SK-MEL-5 (cell line): ENCODE measurements at regions not wholly inside any gene's neighbourhood (a gene's known extent, or its start where the extent isn't known, plus 50 kb on each side); places are given as distances from the start of the nearest gene placed in this dataset.
A peak's percentile ranks its signal among the peaks of the same experiment; 100 is the strongest.
"Not testable (repeated sequence)": the region's sequence is repeated elsewhere in the genome, so short reads cannot be mapped to it uniquely, and the experiment has no call there.

Source experiments
- DNase-seq: peaks from one replicate; pipeline ENCODE4 v3.0.0-alpha.2; 2016; ENCODE audit warnings: low read depth, low spot score
- in situ Hi-C: cut with HindIII; loops from 2 replicates; pipeline ENCODE4 v1.10.0; 2016; ENCODE audit warnings: low sequenced_read_pairs, high pct_unique_total_duplicates, low pct_unique_long_range_greater_than_20kb

DNA sequence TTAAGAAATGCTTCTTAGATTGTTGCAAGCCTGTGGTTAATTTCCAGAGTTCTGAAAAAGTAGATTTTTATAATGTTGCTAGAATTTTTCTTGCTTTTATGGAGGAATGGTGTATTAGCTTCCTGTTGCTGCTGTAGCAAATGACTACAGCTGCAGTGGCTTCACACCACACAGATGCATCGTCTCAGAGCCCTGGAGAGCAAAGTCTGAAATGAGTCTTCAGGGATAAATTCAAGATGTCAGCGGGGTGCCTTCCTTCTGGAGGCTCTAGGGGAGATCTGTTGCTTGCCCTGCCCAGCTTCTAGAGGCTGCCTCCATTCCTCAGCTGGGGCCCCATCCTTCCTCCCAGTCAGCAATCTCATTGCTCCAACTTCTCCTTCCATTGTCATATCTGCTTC lies 187.8 kb downstream of the ZNF516 start:
- in situ Hi-C loops: no loop called here
- no peak for DNase-seq

DNA sequence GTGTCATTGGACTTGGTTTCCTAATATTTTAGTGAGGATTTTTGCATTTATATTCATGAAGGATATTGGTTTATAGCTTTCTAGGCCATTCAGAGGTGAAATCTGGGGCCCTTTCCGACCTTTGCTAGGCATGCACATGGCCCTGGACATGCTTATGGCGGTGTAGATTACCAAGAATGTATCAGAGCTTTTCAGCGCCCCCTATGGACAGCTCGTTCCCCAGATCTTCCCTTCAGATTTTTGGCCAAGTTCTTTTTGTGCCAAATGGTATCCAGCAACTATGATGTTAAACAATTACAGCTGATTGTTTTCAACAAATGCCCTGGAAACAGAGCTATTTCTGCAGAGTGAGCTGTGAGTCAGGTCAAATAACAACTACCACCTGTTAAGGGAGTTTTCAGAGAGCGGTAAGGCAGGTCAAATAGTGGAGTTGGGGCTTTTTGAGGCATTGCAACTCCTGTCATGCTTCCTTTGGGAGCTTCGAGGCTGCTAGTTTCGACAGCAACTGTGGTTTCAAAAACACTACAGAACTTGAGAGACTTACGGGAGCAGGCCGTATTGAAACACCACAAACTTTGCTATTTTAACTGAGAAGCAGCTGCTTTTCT lies 188.3 kb downstream of the ZNF516 start:
- in situ Hi-C loops: no loop called here

DNA sequence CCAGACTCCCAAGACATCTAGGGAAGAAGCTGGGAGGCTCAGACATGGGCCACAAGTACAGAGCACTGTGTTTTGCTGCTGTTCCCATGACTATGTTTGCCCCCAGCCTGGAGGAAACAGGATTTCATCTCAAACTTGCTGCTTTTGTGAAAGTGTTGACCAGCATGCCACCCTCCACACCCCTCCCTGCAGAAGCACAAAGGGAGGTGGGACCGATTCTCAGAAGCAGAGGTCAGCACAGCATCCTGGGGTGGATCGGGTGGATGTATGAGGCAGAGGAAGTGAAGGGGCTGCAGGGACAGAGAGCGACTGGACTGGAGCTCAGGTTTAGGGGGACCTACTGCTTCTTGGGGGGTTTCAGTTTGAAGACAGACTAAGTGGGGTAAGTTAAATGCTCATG lies 209.2 kb downstream of the ZNF516 start:
- no peak for DNase-seq
- in situ Hi-C loops: no loop called here

More for the DNA sequence above, 188.3 kb downstream of the ZNF516 start:
- peak; percentile 45 for DNase-seq

DNA sequence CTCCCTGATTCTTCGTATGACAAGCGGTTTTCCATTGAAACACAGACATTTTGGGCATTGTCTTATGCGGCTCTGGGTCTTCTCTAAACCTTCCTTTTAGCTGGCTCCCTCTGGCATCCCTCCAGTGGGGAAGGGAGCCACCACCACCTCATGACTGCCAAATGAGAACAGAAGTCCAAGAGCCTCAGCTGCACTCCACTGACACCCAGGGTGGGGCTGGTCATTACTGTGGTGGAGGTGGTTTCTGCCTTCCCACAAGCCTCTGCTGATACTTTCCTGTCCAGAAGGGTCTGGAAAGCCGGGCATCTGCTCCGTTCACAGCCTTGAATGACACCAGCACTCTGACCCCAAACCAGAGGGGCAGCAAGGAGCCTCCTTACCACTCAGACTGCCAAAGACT lies 213.5 kb downstream of the ZNF516 start:
- DNase-seq: no peak
- in situ Hi-C loops: no loop called here

DNA sequence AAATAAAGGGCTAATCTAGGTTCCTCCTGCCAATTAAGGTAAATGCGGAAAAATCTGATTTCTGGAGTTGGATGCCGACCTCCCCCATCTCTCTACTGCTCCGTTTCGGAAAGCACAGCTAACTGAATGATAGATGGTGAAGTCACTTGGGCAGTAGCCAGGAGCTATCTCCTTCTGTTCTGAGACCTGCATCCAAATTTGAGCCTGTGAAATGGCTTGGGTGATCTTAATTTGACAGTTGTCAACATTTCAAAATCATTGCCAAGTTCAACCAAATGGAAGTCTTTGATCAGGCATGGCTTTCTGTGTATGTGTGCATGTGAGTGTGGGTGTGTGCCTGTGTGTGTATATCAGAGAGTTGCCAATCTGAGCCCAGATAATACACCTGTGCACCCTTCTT lies 217.2 kb downstream of the ZNF516 start:
- DNase-seq: no peak
- in situ Hi-C loops: no loop called here

DNA sequence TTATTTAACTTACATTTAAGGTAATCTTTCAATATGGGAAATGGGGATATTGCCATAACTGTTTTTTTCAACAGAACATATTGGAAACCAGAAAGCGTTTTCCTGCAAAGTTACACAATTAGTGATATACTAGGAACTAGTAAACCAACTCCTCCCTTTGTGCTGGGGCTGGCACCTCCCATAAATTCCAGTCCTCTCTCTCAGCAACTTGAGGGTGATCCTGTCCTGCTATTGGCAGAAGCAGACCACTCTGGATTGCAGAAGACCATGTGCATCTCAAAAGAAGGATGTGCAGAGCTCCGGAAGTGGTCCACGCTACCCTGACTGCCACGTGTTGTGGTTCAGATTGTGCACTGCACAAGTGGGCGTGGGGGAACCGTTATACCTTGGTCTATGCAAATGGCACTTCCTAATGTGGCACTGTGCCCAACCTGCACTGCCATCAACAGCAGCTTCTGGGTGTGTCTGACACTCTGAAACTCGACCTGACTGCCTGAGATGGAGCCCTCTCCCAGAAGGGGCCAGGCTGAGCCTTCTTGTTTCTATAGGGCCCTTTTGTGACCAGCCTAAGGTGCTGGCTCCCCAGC lies 219.2 kb downstream of the ZNF516 start:
- in situ Hi-C loops: no loop called here
- DNase-seq: no peak

DNA sequence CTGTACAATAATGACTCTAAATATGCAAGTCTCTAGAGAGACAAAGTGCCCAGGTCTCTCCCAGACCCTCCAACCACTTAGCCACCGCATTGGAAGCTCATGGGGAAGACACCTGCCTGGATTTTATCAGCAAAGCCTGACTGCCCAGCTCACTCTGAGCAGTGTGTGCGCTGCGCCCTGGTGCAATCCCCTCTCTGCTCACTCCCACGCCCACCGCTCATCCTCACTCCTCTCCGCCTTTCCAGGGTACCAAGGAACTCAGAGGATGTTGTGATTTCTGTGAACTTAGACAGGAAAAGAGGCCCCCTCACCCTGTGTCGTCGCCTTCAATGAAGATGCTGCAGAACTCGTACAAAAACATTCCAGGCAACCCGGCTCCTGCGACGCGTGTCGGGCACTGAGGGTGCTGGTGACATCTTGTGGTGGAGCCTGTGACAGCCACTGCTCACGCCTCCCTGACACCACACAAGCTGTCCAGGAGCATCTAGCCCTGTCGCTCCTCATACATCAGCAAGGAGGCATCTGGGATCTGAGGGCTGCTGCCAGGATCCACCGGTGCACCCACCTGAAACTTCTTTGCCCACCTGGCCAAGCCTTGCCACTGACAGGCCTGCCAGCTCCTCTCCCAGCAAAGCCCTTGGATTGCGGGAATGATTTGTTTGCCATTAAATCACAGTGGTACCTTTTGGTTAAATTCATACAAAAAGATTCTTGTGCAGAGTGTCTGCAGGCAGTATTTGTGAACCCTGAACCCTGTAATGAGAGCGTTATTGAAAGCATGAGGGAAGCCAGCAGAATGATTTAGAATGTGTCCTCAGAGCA lies 220.4 kb downstream of the ZNF516 start:
- no peak for DNase-seq
- in situ Hi-C loops: no loop called here

DNA sequence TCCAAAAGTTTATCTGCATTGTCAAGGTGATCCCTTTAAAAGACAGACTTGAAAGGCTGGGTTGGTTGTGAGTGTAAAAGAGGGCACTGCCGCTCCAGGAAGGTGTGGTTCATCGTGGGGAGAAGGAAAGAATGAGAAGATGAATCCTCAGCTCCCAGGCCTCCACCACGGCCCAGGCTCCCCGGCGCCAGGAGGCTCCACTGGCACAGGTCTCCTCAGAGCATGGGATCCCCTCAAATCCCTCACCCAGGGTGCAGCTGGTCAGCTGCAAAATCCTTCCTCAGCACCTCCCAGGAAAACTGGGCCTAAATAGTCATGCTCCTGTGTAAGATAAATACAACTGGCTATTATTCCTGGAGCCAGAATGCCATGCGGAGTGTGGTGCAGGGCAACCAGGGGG lies 221.1 kb downstream of the ZNF516 start:
- in situ Hi-C loops: no loop called here
- DNase-seq: no peak

DNA sequence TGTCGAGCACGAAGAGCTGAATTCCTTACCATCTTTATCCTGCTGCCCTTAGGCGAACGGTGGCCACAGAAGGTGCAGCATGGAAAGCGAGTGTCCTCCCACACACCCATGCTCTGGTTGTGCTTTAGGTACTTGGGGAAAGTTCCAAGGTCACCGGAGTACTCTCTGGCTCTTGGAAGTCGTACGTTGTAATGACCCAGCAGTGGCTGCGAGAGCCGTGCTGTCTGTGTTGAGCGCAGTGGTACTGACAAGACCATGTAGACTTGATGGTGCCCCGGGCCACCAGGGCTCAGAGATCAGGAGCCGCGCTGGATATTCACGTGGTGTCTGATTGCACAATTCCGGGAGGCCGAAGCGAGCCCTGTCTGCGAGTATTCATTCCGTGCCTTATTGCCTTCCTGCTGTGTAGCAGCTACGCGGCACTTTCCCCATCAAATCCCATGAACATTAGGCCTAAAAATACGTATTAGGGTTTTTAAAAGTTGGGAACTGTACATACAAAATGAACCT lies 222.0 kb downstream of the ZNF516 start:
- in situ Hi-C loops: no loop called here
- DNase-seq: no peak

DNA sequence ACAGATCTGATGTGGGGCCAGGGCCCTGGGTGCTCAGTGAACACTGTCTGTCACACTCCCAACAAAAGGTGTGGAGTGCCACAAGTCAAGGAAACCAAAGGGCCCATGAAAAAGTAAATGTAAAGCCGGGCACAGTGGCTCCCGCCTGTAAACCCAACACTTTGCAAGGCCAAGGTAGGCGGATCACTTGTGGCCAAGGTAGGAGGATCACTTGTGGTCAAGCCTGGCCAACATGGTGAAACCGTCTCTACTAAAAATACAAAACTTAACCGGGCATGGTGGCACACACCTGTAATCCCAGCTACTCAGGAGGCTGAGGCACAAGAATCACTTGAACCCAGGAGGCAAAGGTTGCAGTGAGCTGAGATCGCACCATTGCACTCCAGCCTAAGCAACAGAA lies 227.6 kb downstream of the ZNF516 start:
- DNase-seq, in situ Hi-C loops: not testable (repeated sequence)

DNA sequence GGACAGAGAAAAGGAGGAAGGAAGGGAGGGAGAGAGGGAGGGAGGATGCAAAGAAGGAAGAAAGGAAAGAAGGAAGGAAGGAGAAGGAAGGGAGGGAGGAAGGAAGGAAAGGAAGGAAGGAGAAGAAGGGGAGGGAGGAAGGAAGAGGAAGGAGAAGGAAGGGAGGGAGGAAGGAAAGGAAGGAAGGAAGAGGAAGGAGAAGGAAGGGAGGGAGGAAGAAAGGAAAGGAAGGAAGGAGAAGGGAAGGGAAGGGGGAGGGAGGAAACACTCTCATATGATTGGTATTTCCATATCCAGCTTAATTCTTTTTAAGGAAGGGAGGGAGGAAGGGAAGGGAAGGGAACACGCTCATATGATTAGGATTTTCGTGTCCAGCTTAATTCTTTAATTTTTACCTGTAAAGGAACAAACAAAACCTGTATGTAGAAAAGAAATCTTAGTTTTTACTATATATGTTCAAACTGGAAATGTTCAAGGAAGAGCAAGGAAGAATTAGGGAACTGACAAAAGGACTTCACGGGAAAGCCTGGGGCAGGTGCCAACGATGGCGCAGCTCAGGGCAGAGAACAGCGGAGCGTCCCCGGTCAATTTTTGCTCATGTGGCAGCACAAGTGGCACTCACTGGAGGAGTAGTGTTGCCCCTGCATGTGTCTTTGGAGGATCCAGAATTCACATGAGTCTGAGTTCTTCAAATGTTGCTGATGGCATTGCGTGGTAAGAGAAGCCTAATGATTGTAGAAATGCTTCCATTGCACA lies 228.6 kb downstream of the ZNF516 start:
- in situ Hi-C loops: no loop called here
- DNase-seq: no peak

DNA sequence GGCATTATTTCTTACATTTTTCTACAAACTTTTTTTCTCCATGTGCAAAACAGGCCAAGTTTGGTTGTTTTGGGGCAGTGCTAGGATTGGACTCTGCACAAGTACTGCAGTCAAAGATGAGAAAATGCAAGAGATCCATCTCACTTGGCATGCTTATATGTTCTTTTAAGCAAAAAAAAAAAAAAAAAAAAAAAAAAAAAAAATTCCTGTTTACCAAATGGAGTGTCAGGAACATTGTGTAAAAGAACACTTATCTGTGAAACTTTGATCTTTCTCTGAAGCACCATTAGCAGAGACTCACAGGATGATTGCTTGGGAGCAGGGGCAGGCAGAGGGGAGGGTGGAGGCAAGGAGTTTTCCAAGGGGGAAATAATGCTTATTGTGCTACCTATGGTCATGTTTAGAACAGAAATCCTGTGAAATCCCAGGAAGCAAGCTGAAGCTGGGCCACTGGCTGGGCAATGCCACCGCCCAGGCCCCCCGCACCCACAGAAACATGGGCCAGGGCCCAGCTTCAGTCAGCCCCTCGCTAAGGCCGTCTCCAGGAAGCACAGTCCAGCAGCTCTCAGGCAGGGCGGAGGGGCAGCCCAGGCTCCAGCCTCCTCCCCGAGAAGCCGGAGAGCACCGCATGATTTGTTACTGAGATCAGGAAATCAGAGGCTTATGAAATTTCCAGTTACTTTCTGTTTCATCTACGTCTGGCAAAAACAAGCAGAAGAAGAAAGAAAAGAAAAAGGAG lies 229.4 kb downstream of the ZNF516 start:
- no peak for DNase-seq

DNA sequence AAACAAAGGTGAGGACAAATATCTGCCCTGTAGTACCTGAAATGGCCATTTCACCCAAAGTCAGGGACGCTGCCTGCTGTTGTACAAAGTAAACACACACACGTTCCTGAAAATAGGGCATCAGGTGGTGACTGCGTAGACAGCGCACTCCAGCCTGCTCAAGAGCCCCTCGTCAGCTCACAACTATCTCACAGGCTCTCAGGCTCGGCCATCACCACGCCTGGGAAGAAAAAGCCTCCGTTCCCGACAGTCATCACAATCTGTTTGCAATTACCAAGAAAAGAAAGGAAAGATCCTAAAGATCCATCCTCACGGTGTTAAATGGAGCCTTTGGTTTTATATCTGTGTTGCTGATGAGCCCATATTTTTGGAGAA lies 230.2 kb downstream of the ZNF516 start:
- in situ Hi-C loops: no loop called here

More for the DNA sequence above, 229.4 kb downstream of the ZNF516 start:
- in situ Hi-C loops: no loop called here

DNA sequence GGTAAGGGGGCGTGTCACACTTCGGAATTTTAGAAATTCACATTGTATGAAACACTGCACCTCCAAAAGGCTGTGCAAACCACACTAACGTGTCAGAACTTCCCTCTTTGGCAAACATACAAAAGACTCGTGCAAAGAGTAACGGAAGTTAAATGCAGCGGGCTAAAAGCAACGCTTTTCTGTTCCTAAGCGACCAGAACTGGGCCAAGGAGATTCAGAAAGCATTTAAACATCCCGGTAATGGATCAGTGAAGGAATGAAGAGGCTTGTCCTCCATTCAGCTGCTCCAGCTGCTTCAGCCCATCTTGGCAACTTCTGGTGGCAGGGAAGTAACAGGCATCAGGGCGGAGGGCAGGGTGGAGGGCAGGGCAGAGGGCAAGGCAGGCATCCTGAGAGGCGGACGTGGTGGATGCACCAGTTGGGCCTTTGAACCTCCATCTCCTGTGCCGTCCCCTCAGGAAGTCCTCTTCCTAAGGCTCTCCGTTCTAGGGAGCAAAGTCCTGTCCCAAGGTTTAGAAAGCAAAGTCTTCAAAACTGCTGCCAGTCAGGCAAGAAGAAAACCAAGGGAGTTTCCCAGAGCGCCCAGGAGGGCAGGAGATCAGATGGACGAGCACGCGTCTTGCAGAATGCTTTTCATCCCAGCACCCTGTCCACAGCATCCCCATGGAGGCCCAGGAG lies 230.7 kb downstream of the ZNF516 start:
- in situ Hi-C loops: no loop called here
- no peak for DNase-seq

More for the DNA sequence above, 230.2 kb downstream of the ZNF516 start:
- DNase-seq: no peak

DNA sequence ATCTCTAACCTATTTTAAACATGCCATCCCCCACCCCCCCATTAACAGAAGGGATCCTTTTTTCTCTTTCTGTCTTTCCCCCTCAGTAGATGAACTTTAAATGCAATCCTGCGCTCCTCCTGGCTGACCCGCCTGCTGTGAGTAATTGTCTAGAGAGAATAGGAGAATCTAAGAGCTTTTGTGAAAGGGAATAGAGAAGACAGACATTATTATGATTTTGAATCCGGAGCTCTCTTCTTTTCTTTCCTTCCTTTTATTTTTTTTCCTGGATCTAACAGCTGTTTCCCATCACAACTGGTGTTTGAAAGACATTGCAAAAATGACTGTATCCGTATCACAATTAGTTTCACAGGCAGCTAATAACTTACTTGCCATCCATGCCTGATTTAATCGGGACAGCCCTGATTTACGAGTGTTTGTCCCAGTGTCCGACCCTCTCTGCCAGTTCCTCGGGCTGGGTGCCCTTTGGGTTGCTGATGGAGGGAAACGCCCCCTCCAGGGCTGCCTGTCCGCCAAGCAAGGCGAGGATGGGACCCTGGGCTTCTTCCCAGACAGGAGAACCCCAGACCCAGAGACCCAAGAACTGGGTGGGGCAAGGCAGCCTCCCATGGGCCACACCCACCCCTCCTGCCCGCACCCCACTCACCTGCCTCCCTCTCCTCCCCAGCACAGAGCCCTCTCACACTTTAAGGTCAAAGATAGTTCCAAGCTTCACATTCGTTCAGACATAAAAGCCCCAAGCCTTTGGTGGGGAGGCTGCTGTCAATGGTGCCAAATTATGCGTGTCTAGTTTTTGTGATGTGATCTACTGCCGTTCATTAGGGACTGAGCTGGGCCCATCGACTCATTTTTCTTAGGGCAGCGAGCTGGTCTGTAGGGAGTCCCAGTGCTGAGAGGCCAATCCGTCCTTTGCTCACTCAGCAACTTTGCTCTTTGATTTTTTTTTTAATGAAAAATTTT lies 231.7 kb downstream of the ZNF516 start:
- in situ Hi-C loops: no loop called here
- DNase-seq: no peak

DNA sequence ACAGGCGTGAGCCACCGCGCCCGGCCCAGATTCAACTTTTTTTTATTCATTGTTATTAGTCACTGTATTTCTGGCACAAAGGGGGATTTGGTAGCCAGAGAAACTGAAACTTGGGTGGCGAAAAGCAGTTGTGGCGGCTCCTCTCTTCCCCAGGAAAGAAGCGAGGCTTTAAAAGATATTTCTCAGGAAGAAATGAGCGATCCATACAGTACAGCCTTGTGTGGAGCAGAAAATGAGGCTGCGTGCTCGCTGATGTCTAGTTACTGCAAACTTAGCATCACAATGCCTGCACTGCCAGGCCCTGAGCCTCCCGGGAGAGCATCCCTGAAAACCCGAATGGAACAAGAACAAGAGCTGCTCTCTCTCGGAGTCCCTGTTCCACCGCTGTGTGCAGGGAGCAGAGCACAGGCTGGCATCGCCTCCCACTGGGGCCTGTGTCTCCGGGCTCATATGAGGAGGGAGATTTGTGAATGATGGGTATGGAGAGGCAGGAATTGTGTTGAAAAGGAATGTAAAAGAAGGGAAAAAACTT lies 234.0 kb downstream of the ZNF516 start:
- DNase-seq: no peak
- in situ Hi-C loops: no loop called here
